ENCODE measurements at regions not wholly inside any gene's neighbourhood (a gene's known extent, or its start where the extent isn't known, plus 50 kb on each side); places are given as distances from the start of the nearest gene placed in this dataset.

DNA sequence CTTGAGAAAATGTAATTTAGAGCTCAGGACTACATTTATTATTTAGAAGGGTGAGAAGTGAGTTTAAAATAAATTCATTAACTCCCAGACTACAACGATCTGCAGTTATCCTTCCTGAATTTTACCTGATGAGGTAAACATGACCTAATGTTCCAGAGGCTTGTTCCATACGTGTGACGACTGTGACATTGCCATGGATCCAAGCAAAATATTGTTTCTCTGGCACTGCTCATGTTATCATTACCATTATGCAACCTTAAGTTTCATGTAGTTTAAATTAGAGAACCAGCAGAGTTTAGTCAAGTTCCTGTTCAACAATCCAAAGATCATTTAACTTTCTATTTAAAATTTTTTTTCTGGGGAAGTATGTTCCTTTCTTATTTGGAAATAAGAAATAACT lies 279.6 kb downstream of the KLF5 start:
- TF ChIP-seq, protein P1, sequence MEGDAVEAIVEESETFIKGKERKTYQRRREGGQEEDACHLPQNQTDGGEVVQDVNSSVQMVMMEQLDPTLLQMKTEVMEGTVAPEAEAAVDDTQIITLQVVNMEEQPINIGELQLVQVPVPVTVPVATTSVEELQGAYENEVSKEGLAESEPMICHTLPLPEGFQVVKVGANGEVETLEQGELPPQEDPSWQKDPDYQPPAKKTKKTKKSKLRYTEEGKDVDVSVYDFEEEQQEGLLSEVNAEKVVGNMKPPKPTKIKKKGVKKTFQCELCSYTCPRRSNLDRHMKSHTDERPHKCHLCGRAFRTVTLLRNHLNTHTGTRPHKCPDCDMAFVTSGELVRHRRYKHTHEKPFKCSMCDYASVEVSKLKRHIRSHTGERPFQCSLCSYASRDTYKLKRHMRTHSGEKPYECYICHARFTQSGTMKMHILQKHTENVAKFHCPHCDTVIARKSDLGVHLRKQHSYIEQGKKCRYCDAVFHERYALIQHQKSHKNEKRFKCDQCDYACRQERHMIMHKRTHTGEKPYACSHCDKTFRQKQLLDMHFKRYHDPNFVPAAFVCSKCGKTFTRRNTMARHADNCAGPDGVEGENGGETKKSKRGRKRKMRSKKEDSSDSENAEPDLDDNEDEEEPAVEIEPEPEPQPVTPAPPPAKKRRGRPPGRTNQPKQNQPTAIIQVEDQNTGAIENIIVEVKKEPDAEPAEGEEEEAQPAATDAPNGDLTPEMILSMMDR (IDR thresholded peaks at IDR 0.05): no peak

DNA sequence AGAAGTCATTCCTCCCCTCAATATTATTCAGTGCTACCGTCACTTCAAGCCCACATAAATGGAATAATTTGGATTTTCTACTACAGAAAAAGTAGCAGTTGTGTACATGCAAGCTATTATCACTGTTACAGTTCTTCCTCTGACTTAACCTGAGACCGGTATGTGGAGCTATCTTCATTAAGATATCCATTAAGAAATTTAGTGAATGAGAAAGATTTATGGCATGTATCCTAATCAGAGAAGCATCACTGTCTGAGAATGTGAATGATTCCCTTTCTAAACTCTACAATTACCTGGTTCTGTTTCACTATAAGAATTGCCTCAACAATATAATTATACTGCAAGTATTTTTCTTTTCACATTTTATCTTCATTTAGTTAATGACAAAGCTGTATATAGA lies 278.7 kb downstream of the KLF5 start:
- Histone ChIP-seq H3K4me1 (no peaks in the 10 kb centered on the region), H3K9ac (no peak overlapping the region), H3K27ac (no peak overlapping the region), H3K4me2 (ENCODE audit: low read length) (no peak overlapping the region), H3K4me3 (ENCODE audit: low read depth, low read length) (no peak overlapping the region), H3K9me3 (ENCODE audit: control insufficient read depth, low read length) (no peaks in the 10 kb centered on the region), H3K36me3 (ENCODE audit: control insufficient read depth, insufficient read depth, low read length) (no peaks in the 10 kb centered on the region), H3K27me3 (ENCODE audit: control insufficient read depth, insufficient read depth, low read length) (no peaks in the 10 kb centered on the region), H2AFZ (no peak overlapping the region), H3K79me2 (no peaks in the 10 kb centered on the region)
- TF ChIP-seq, protein P1 (IDR thresholded peaks at IDR 0.05): no peak

More for the DNA sequence above, 279.6 kb downstream of the KLF5 start:
- Histone ChIP-seq H3K9me3 (ENCODE audit: control insufficient read depth, low read length) (no peaks in the 10 kb centered on the region), H3K79me2 (no peaks in the 10 kb centered on the region), H3K27me3 (ENCODE audit: control insufficient read depth, insufficient read depth, low read length) (no peaks in the 10 kb centered on the region), H3K4me1 (no peaks in the 10 kb centered on the region), H3K36me3 (ENCODE audit: control insufficient read depth, insufficient read depth, low read length) (no peaks in the 10 kb centered on the region), H2AFZ (no peak overlapping the region), H3K27ac (no peak overlapping the region), H3K4me2 (ENCODE audit: low read length) (no peak overlapping the region), H3K9ac (no peak overlapping the region), H3K4me3 (ENCODE audit: low read depth, low read length) (no peak overlapping the region)

DNA sequence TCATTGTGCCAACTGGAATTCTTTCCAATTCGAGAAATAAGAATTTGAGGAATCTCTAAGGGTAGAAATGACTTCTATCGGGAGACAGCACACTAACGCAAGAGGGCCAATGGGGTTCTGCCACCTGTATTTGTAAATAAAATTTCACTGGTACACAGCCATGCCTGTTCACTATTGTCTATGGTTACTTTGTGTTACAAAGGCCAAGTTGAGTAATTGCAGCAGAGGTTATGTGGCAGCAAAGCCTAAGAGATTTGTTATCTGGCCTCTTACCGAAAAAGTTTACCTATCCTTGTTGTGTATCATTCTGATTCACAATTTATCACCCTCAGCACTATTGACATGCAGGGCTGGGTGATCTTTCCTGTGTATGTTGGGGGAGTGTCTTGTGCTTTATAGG lies 278.0 kb downstream of the KLF5 start:
- H3K4me3 ChIP-seq (ENCODE audit: low read depth, low read length): no peak overlapping the region
- no peak overlapping the region for H3K4me2 ChIP-seq (ENCODE audit: low read length)
- no peaks in the 10 kb centered on the region for H3K79me2 ChIP-seq
- TF ChIP-seq, protein P1 (IDR thresholded peaks at IDR 0.05): no peak
- no peak overlapping the region for H3K9ac ChIP-seq
- H3K36me3 ChIP-seq (ENCODE audit: control insufficient read depth, insufficient read depth, low read length): no peaks in the 10 kb centered on the region
- no peaks in the 10 kb centered on the region for H3K27me3 ChIP-seq (ENCODE audit: control insufficient read depth, insufficient read depth, low read length)
- H3K27ac ChIP-seq: no peak overlapping the region
- H3K4me1 ChIP-seq: no peaks in the 10 kb centered on the region
- H3K9me3 ChIP-seq (ENCODE audit: control insufficient read depth, low read length): no peaks in the 10 kb centered on the region
- H2AFZ ChIP-seq: no peak overlapping the region

DNA sequence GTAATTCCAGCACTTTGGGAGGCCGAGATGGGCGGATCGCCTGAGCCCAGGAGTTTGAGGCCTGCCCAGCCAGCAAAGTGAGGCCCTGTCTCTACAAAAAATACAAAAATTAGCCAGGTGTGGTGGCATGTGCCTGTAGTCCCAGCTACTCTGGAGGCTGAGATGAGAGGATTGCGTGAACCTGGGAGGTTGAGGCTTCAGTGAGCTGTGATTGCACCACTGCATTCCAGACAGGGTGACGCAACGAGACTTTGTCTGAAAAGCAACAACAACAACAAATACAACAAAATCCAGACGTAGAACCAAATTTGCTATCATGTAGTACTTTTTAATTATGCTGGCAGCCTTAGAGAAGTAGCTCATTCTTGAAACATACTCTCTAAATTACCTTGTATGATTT lies 277.1 kb downstream of the KLF5 start:
- H3K27ac ChIP-seq: no peak overlapping the region
- H3K79me2 ChIP-seq: no peaks in the 10 kb centered on the region
- H3K4me2 ChIP-seq (ENCODE audit: low read length): no peak overlapping the region
- H3K4me1 ChIP-seq: no peaks in the 10 kb centered on the region
- no peak overlapping the region for H2AFZ ChIP-seq
- no peaks in the 10 kb centered on the region for H3K9me3 ChIP-seq (ENCODE audit: control insufficient read depth, low read length)
- no peak overlapping the region for H3K9ac ChIP-seq
- H3K4me3 ChIP-seq (ENCODE audit: low read depth, low read length): no peak overlapping the region
- TF ChIP-seq, protein P1 (IDR thresholded peaks at IDR 0.05): no peak
- H3K27me3 ChIP-seq (ENCODE audit: control insufficient read depth, insufficient read depth, low read length): no peaks in the 10 kb centered on the region
- H3K36me3 ChIP-seq (ENCODE audit: control insufficient read depth, insufficient read depth, low read length): no peaks in the 10 kb centered on the region

DNA sequence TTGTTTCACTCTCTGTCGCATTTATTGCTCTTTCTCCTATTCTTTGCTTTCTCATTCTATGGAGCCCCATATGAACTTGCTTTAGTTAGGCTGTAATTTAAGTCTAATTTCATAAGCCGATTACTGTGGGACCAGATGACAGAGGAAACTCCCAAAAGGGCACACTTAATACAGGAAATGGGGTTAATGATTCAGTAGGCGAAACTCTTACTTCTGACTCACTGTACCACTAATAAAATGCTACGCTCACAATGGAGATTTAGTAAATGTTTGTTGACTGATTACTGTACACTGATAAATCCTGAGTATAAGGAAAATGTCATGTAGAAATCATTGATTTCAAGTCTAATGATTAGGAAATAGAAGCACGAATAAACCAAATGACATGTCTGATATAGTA lies 276.4 kb downstream of the KLF5 start:
- no peak overlapping the region for H2AFZ ChIP-seq
- no peaks in the 10 kb centered on the region for H3K27me3 ChIP-seq (ENCODE audit: control insufficient read depth, insufficient read depth, low read length)
- no peak overlapping the region for H3K9ac ChIP-seq
- H3K79me2 ChIP-seq: no peaks in the 10 kb centered on the region
- H3K4me3 ChIP-seq (ENCODE audit: low read depth, low read length): no peak overlapping the region
- H3K36me3 ChIP-seq (ENCODE audit: control insufficient read depth, insufficient read depth, low read length): no peaks in the 10 kb centered on the region
- no peak overlapping the region for H3K27ac ChIP-seq
- no peak overlapping the region for H3K4me2 ChIP-seq (ENCODE audit: low read length)
- TF ChIP-seq, protein P1 (IDR thresholded peaks at IDR 0.05): no peak
- no peaks in the 10 kb centered on the region for H3K9me3 ChIP-seq (ENCODE audit: control insufficient read depth, low read length)
- no peaks in the 10 kb centered on the region for H3K4me1 ChIP-seq
